GM12878 (cell line): ENCODE measurements at regions not wholly inside any gene's neighbourhood (a gene's known extent, or its start where the extent isn't known, plus 50 kb on each side); places are given as distances from the start of the nearest gene placed in this dataset.

Source experiments
- ESRRA ChIP-seq: IDR thresholded peaks from 2 replicates; pipeline ENCODE4 v1.6.1; 2012; ENCODE audit warnings: mild to moderate bottlenecking, low read length, improper control_type of control experiment
- ETV6 ChIP-seq, 2 experiments: fragments of 450-650 bp in 1 of 2; IDR thresholded peaks in 1 of 2; conservative IDR thresholded peaks in 1 of 2; 2 replicates each; pipeline ENCODE4 v1.6.1; 2014; ENCODE audit warnings: antibody characterized with exemption in 1 of 2, borderline replicate concordance in 1 of 2, low read depth in 1 of 2, mild to moderate bottlenecking in 1 of 2, moderate library complexity in 1 of 2
- IKZF2 ChIP-seq, 2 experiments: fragments of 450-650 bp; IDR thresholded peaks; 2 replicates each; pipeline ENCODE4 v1.6.1; 2017; ENCODE audit warnings: mild to moderate bottlenecking in 2 of 2, moderate library complexity in 2 of 2
- JUND ChIP-seq: IDR thresholded peaks from 2 replicates; pipeline ENCODE4 v1.6.1; 2012; ENCODE audit warnings: low read depth, mild to moderate bottlenecking, low read length, improper control_type of control experiment, moderate library complexity
- LARP7 ChIP-seq: fragments of 450-650 bp; IDR thresholded peaks from 2 replicates; pipeline ENCODE4 v1.6.1; 2017; ENCODE audit warnings: mild to moderate bottlenecking
- NR2C1 ChIP-seq: fragments of 450-650 bp; IDR thresholded peaks from 2 replicates; pipeline ENCODE4 v1.6.1; 2017; ENCODE audit warnings: antibody characterized with exemption, mild to moderate bottlenecking, moderate library complexity
- SIN3A ChIP-seq: IDR thresholded peaks from 2 replicates; pipeline ENCODE4 v1.6.1; 2012; ENCODE audit warnings: low read depth, low read length, improper control_type of control experiment
- TARDBP ChIP-seq: IDR thresholded peaks from 2 replicates; pipeline ENCODE4 v1.6.1; 2016; ENCODE audit warnings: borderline replicate concordance
- TBL1XR1 ChIP-seq: IDR thresholded peaks from 2 replicates; pipeline ENCODE4 v1.6.1; 2012; ENCODE audit warnings: low read depth, low read length, improper control_type of control experiment
- ZNF207 ChIP-seq: fragments of 450-650 bp; IDR thresholded peaks from 2 replicates; pipeline ENCODE4 v1.6.1; 2014; ENCODE audit warnings: antibody characterized with exemption, mild to moderate bottlenecking, borderline replicate concordance
- ZNF384 ChIP-seq: IDR thresholded peaks from 2 replicates; pipeline ENCODE4 v1.6.1; 2012; ENCODE audit warnings: low read depth, mild to moderate bottlenecking, low read length, improper control_type of control experiment, borderline replicate concordance
- ZNF622 ChIP-seq: fragments of 450-650 bp; IDR thresholded peaks from 2 replicates; pipeline ENCODE4 v1.6.1; 2017; ENCODE audit warnings: mild to moderate bottlenecking, inconsistent platforms
- ZZZ3 ChIP-seq: IDR thresholded peaks from 2 replicates; pipeline ENCODE4 v1.6.1; 2011; ENCODE audit warnings: low read depth; ENCODE audit not compliant: control insufficient read depth, insufficient read length
- TF ChIP-seq, protein P1 (sequence below): fragments of 450-650 bp; IDR thresholded peaks from 2 replicates; pipeline ENCODE4 v1.6.1; 2018; ENCODE audit warnings: mild to moderate bottlenecking, low read depth, moderate library complexity; ENCODE audit not compliant: partially characterized antibody
- TF ChIP-seq, protein P2 (sequence below): fragments of 450-650 bp; IDR thresholded peaks from 2 replicates; pipeline ENCODE4 v1.6.1; 2017; ENCODE audit warnings: antibody characterized with exemption, mild to moderate bottlenecking, moderate library complexity

DNA sequence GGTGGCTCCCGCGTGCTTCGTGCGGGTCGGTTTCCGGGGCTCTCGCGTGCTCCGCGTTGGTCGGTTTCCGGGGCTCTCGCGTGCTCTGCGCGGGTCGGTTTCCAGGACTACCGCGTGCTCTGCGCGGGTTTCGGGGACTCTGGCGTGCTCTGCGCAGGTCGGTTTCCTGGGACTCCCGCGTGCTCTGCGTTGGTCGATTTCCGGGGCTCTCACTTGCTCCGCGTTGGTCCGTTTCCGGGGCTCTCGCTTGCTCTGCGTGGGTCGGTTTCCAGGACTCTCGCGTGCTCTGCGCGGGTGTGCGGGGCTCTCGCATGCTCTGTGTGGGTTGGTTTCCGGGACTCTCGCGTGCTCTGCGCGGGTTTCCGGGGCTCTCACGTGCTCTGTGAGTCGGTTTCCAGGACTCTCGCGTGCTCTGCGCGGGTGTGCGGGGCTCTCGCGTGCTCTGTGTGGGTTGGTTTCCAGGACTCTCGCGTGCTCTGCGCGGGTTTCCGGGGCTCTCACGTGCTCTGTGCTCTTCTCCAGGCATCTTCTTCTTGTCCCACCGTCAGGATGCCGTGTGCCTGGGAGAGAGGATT is 109.9 kb upstream of the LRPAP1 start (continued):
- TF ChIP-seq, protein P1, sequence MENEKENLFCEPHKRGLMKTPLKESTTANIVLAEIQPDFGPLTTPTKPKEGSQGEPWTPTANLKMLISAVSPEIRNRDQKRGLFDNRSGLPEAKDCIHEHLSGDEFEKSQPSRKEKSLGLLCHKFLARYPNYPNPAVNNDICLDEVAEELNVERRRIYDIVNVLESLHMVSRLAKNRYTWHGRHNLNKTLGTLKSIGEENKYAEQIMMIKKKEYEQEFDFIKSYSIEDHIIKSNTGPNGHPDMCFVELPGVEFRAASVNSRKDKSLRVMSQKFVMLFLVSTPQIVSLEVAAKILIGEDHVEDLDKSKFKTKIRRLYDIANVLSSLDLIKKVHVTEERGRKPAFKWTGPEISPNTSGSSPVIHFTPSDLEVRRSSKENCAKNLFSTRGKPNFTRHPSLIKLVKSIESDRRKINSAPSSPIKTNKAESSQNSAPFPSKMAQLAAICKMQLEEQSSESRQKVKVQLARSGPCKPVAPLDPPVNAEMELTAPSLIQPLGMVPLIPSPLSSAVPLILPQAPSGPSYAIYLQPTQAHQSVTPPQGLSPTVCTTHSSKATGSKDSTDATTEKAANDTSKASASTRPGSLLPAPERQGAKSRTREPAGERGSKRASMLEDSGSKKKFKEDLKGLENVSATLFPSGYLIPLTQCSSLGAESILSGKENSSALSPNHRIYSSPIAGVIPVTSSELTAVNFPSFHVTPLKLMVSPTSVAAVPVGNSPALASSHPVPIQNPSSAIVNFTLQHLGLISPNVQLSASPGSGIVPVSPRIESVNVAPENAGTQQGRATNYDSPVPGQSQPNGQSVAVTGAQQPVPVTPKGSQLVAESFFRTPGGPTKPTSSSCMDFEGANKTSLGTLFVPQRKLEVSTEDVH: no peak
- TF ChIP-seq ESRRA (no peak), ETV6 (conservative IDR thresholded peaks at IDR 0.05 in 1 of 2, IDR thresholded peaks at IDR 0.05 in 1 of 2; ENCODE audit: borderline replicate concordance in 1 of 2, low read depth in 1 of 2) (no peak), ZNF384 (no peak), ZNF622 (no peak), IKZF2 (IDR thresholded peaks at IDR 0.05) (no peak), ZNF207 (no peak), LARP7 (no peak), JUND (no peak), SIN3A (no peak), NR2C1 (no peak), TBL1XR1 (no peak), TARDBP (no peak), ZZZ3 (no peak)
- TF ChIP-seq, protein P2, sequence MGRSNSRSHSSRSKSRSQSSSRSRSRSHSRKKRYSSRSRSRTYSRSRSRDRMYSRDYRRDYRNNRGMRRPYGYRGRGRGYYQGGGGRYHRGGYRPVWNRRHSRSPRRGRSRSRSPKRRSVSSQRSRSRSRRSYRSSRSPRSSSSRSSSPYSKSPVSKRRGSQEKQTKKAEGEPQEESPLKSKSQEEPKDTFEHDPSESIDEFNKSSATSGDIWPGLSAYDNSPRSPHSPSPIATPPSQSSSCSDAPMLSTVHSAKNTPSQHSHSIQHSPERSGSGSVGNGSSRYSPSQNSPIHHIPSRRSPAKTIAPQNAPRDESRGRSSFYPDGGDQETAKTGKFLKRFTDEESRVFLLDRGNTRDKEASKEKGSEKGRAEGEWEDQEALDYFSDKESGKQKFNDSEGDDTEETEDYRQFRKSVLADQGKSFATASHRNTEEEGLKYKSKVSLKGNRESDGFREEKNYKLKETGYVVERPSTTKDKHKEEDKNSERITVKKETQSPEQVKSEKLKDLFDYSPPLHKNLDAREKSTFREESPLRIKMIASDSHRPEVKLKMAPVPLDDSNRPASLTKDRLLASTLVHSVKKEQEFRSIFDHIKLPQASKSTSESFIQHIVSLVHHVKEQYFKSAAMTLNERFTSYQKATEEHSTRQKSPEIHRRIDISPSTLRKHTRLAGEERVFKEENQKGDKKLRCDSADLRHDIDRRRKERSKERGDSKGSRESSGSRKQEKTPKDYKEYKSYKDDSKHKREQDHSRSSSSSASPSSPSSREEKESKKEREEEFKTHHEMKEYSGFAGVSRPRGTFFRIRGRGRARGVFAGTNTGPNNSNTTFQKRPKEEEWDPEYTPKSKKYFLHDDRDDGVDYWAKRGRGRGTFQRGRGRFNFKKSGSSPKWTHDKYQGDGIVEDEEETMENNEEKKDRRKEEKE: no peak
- TF ChIP-seq, all 136 proteins: peak for 0
